Activated CD8-positive, alpha-beta T cell treated with anti-CD3 and anti-CD28 coated beads for 36 hours (primary cell): ENCODE measurements at regions not wholly inside any gene's neighbourhood (a gene's known extent, or its start where the extent isn't known, plus 50 kb on each side); places are given as distances from the start of the nearest gene placed in this dataset.

Experiments used
- ATAC-seq: fragments of 200-7000 bp; cut with Tn5 transposase; one replicate; pipeline ENCODE4 v1.10.0; 2021; ENCODE audit warnings: mild to moderate bottlenecking, moderate library complexity
- CTCF ChIA-PET: fragments of 350-600 bp; sonication (Branson Sonifier 250); formaldehyde crosslinking; loops from one replicate; lab custom pipeline; 2021; ENCODE audit warnings: antibody characterized with exemption; lab: Charles Lee
- POLR2A ChIA-PET: fragments of 350-600 bp; sonication (Branson Sonifier 250); formaldehyde crosslinking; loops from one replicate; lab custom pipeline; 2021; ENCODE audit warnings: antibody characterized with exemption; lab: Charles Lee
- DNase-seq: peaks from one replicate; pipeline ENCODE4 v3.0.0-alpha.2; 2020
- H3K27ac Mint-ChIP-seq: one replicate; pipeline ENCODE4 v1.8.0; 2021; ENCODE audit warnings: mild to moderate bottlenecking, mixed read lengths
- H3K27me3 Mint-ChIP-seq: one replicate; pipeline ENCODE4 v1.8.0; 2021; ENCODE audit warnings: mixed read lengths
- H3K36me3 Mint-ChIP-seq: one replicate; pipeline ENCODE4 v1.8.0; 2021; ENCODE audit warnings: low read depth, mixed read lengths
- H3K4me1 Mint-ChIP-seq: one replicate; pipeline ENCODE4 v1.8.0; 2021; ENCODE audit warnings: low read depth, mixed read lengths
- H3K4me3 Mint-ChIP-seq: one replicate; pipeline ENCODE4 v1.8.0; 2021; ENCODE audit warnings: mild to moderate bottlenecking, moderate library complexity, mixed read lengths
- H3K9me3 Mint-ChIP-seq: one replicate; pipeline ENCODE4 v1.8.0; 2021; ENCODE audit warnings: mixed read lengths
- intact Hi-C: fragments of 100-400 bp; cut with micrococcal nuclease; formaldehyde crosslinking; loops from one replicate; pipeline ENCODE4 v1.10.0; 2022
- TF ChIP-seq, protein P1 (sequence below): fragments of 200-600 bp; IDR thresholded peaks from one replicate; pipeline ENCODE4 v1.8.0; 2022; ENCODE audit warnings: antibody characterized with exemption, mild to moderate bottlenecking

DNA sequence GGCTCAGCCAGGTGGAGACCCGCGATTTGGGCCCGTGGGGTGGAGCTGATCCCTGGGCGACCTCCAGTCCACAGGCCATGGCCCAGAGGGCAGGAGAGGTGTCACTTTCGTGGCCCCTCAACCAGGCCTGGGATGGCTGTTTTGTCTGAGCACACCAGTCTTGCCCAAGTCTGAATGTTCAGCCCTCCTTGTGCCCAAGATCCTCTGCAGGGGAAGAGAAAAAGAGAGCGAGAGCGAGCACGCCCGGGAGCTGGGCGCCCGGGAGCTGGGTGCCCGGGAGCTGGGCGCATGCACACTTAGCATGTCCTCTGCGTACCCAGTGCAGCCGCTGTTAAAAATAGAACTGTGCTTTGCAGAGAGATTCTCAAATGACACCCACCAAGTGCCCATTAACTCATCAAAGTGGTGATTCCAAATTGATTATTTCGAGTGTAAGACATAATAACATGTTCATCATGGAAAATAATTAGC is 403.3 kb upstream of the TNRC6C start:
- intact Hi-C loops, result no loop called here
- CTCF ChIA-PET, result no interaction called here
- ATAC-seq (no peak), DNase-seq (no peak)
- no peaks in the 10 kb centered on the region for H3K36me3 Mint-ChIP-seq
- TF ChIP-seq, protein P1, sequence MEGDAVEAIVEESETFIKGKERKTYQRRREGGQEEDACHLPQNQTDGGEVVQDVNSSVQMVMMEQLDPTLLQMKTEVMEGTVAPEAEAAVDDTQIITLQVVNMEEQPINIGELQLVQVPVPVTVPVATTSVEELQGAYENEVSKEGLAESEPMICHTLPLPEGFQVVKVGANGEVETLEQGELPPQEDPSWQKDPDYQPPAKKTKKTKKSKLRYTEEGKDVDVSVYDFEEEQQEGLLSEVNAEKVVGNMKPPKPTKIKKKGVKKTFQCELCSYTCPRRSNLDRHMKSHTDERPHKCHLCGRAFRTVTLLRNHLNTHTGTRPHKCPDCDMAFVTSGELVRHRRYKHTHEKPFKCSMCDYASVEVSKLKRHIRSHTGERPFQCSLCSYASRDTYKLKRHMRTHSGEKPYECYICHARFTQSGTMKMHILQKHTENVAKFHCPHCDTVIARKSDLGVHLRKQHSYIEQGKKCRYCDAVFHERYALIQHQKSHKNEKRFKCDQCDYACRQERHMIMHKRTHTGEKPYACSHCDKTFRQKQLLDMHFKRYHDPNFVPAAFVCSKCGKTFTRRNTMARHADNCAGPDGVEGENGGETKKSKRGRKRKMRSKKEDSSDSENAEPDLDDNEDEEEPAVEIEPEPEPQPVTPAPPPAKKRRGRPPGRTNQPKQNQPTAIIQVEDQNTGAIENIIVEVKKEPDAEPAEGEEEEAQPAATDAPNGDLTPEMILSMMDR, result no peak
- no peaks in the 10 kb centered on the region for H3K27me3 Mint-ChIP-seq
- H3K9me3 Mint-ChIP-seq, result no peaks in the 10 kb centered on the region
- H3K4me1 Mint-ChIP-seq, result no peaks in the 10 kb centered on the region
- H3K4me3 Mint-ChIP-seq, result no peak overlapping the region
- POLR2A ChIA-PET, result interaction anchor here (0.6 kb wide), 1 partner anchor 187 kb away, joined by 3 read pairs; no protein-coding TSS in a partner anchor
- H3K27ac Mint-ChIP-seq, result no peak overlapping the region

DNA sequence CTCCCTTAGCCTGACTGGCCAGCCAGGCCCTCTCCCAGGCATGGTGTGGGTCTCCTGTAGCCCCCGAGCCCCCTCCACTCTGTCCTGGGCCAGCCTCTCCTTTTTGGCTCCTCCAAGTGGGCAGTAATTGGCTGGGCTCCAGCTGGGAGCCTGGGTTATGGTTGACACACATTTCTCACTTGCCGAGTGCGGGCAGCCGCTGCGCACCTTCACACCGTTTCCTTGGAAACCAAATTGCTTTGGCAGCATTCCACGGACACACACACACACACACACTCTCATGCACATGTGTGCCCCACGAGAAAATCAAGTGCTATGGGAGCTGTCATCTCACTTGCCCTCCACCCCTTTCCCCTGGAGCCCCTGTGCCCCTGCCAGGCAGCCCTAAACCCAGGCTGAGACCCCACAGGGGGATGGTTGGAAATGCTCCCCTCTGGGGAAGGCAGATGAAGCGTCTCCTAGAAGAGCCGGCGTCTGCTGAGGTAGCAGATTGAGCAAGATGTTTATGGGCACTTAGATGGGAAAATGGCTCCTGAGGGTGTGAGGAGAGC is 402.7 kb upstream of the TNRC6C start:
- no peak overlapping the region for H3K4me3 Mint-ChIP-seq
- H3K27me3 Mint-ChIP-seq, result no peaks in the 10 kb centered on the region
- no peak for DNase-seq
- CTCF ChIA-PET, result interaction anchor here (1.7 kb wide), 1 partner anchor 14 kb away, joined by 5 read pairs; no protein-coding TSS in a partner anchor
- no peaks in the 10 kb centered on the region for H3K4me1 Mint-ChIP-seq
- POLR2A ChIA-PET, result no interaction called here
- H3K27ac Mint-ChIP-seq, result no peak overlapping the region
- ATAC-seq, result no peak
- no peaks in the 10 kb centered on the region for H3K9me3 Mint-ChIP-seq
- intact Hi-C loops, result no loop called here
- H3K36me3 Mint-ChIP-seq, result no peaks in the 10 kb centered on the region
- TF ChIP-seq, protein P1, result no peak

DNA sequence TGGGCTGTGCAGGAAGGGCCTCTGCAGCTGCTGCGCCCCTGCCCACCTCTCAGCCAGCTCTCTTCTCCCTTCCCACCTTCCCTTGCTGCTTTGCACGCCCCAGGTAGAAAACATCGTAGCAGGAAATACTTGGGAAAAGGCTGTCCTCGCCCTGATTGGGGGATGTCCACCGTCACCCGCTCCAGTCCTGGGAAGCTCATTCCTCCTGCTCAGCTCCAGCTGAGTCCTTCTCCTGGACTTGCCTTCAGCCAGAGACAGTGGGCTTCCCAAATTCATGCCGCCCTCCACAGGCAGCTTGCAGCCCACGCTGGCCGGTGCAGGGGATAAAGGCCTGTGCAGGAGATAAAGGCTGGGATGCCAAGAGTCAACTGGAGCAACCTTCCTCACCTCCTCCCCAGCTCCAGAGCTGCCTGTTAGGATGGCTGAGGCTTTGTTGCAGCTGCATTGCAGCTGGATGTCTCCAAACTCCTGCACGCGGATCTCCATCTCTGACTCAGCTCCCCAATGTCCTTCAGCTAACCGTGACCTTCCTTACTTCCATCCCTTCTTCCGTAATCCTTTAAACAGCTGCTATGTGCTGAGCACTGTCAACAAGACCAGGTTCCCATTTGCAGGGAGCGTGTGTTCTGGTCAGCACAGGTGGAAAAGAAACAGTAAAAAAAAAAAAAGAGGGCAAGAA is 402.0 kb upstream of the TNRC6C start:
- POLR2A ChIA-PET, result no interaction called here
- Mint-ChIP-seq H3K36me3 (no peaks in the 10 kb centered on the region), H3K4me1 (no peaks in the 10 kb centered on the region), H3K27me3 (no peaks in the 10 kb centered on the region), H3K27ac (no peak overlapping the region), H3K9me3 (no peaks in the 10 kb centered on the region), H3K4me3 (no peak overlapping the region)
- DNase-seq (no peak), ATAC-seq (no peak)
- TF ChIP-seq, protein P1, result no peak
- CTCF ChIA-PET, result interaction anchor here (1.7 kb wide), 1 partner anchor 14 kb away, joined by 5 read pairs; no protein-coding TSS in a partner anchor
- intact Hi-C loops, result no loop called here

DNA sequence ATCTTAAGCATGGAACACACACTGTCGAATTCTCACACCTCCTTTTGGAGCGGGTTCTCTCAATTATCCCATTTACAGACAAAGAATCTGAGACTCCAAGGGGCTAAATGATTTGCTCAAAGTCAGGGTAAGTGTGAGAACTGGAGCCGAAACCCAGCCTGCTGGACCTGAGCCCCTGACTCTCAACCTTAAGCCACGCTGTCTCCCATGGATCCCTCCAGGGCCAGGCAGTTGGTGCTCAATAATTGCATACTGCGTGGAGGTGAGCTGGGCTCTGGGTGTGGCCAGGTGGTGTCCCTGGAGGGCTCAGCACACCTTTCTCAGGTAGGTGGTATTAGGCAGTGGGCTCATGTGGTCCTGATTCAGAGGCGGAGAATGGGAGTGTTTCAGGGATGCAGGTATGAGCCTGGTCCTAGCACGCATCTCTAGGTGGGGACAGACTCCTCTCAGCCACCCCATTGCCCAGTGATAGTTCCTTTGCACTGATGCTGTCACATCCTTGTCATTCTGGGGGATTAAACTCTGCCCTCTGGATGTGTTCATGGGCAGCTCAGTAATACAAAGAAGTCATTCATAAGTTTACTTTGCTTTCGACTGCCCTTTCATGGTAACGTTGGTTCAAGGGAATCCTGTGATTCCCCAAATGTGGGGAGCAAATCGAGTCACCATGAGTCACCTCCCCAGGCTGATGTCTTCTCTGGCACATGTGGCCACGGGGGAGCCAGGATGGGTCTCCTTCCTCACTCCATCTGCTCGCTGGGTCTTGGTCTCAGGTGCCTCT is 399.5 kb upstream of the TNRC6C start:
- no peak for ATAC-seq
- ChIA-PET POLR2A (interaction anchor here (0.6 kb wide), 1 partner anchor 45 kb away, joined by 3 read pairs; no protein-coding TSS in a partner anchor), CTCF (no interaction called here)

More for the DNA sequence above, 399.5 kb upstream of the TNRC6C start:
- Mint-ChIP-seq H3K27me3 (no peaks in the 10 kb centered on the region), H3K9me3 (no peaks in the 10 kb centered on the region), H3K27ac (no peak overlapping the region), H3K4me3 (no peak overlapping the region), H3K36me3 (no peaks in the 10 kb centered on the region), H3K4me1 (no peaks in the 10 kb centered on the region)
- DNase-seq, result no peak
- TF ChIP-seq, protein P1, result no peak
- intact Hi-C loops, result no loop called here
